SHP77 treated with DMSO at 0.1 percent for 48 hours (cell line): ENCODE measurements at regions not wholly inside any gene's neighbourhood (a gene's known extent, or its start where the extent isn't known, plus 50 kb on each side); places are given as distances from the start of the nearest gene placed in this dataset.
"Not testable (repeated sequence)": the region's sequence is repeated elsewhere in the genome, so short reads cannot be mapped to it uniquely, and the experiment has no call there.

ENCODE experiments used
- DNase-seq: peaks from one replicate; lab custom pipeline; 2025; lab: John Stamatoyannopoulos, UW

GRCh38 chr5:125848751-125849150 lies 574.5 kb upstream of the GRAMD2B start:
- no peak for DNase-seq

- no peak for DNase-seq
Measured at GRCh38 chr5:125856949-125857348, 566.3 kb upstream of the GRAMD2B start.

- DNase-seq = no peak
Measured at GRCh38 chr5:125863579-125863978, 559.6 kb upstream of the GRAMD2B start.

GRCh38 chr5:125865166-125865815 lies 557.9 kb upstream of the GRAMD2B start:
- no peak for DNase-seq

GRCh38 chr5:125868036-125868435 lies 555.2 kb upstream of the GRAMD2B start:
- DNase-seq = no peak

GRCh38 chr5:125870256-125870655 lies 553.0 kb upstream of the GRAMD2B start:
- DNase-seq = no peak

GRCh38 chr5:125874057-125874456 lies 549.2 kb upstream of the GRAMD2B start:
- no peak for DNase-seq

- no peak for DNase-seq
Measured at GRCh38 chr5:125874717-125875116, 548.5 kb upstream of the GRAMD2B start.

GRCh38 chr5:125877248-125877647 lies 546.0 kb upstream of the GRAMD2B start:
- DNase-seq = no peak

- no peak for DNase-seq
Measured at GRCh38 chr5:125882061-125882460, 541.1 kb upstream of the GRAMD2B start.

- DNase-seq = no peak
Measured at GRCh38 chr5:125883223-125883622, 540.0 kb upstream of the GRAMD2B start.

- no peak for DNase-seq
Measured at GRCh38 chr5:125888358-125888757, 534.9 kb upstream of the GRAMD2B start.

- DNase-seq = no peak
Measured at GRCh38 chr5:125890511-125890931, 532.7 kb upstream of the GRAMD2B start.

GRCh38 chr5:125891061-125891725 lies 532.0 kb upstream of the GRAMD2B start:
- DNase-seq = no peak

- no peak for DNase-seq
Measured at GRCh38 chr5:125894383-125894782, 528.8 kb upstream of the GRAMD2B start.

GRCh38 chr5:125896368-125896767 lies 526.8 kb upstream of the GRAMD2B start:
- DNase-seq = no peak

GRCh38 chr5:125897089-125897488 lies 526.1 kb upstream of the GRAMD2B start:
- no peak for DNase-seq

GRCh38 chr5:125898851-125899405 lies 524.3 kb upstream of the GRAMD2B start:
- no peak for DNase-seq

GRCh38 chr5:125912028-125912427 lies 511.2 kb upstream of the GRAMD2B start:
- DNase-seq = no peak

GRCh38 chr5:125913200-125913599 lies 510.0 kb upstream of the GRAMD2B start:
- no peak for DNase-seq

- no peak for DNase-seq
Measured at GRCh38 chr5:125914471-125914870, 508.7 kb upstream of the GRAMD2B start.

- DNase-seq = not testable (repeated sequence)
Measured at GRCh38 chr5:125923958-125924357, 499.3 kb upstream of the GRAMD2B start.

GRCh38 chr5:125926172-125926571 lies 497.0 kb upstream of the GRAMD2B start:
- no peak for DNase-seq

GRCh38 chr5:125928663-125929062 lies 494.5 kb upstream of the GRAMD2B start:
- DNase-seq = no peak
